A549 (cell line): ENCODE measurements at regions not wholly inside any gene's neighbourhood (a gene's known extent, or its start where the extent isn't known, plus 50 kb on each side); places are given as distances from the start of the nearest gene placed in this dataset.
"Not testable (repeated sequence)": the region's sequence is repeated elsewhere in the genome, so short reads cannot be mapped to it uniquely, and the experiment has no call there.

Experiments used
- ATAC-seq, 2 experiments: fragments of 200-7000 bp in 1 of 2; fragments of >200 bp in 1 of 2; cut with Nextera tagmentation in 1 of 2; cut with Tn5 transposase in 1 of 2; 3 replicates each; pipeline versions ENCODE4 v1.8.0 to v1.9.1; 2018 to 2020; ENCODE audit warnings: mild to moderate bottlenecking in 1 of 2, moderate library complexity in 1 of 2
- CTCF ChIA-PET: fragments of 300-600 bp; sonication (Branson Sonifier 250); formaldehyde crosslinking; extraction: SDS; loops from one replicate; lab custom pipeline; 2021; ENCODE audit warnings: antibody characterized with exemption, inconsistent platforms; lab: Yijun Ruan, JAX
- POLR2A ChIA-PET: fragments of 350-600 bp; formaldehyde crosslinking; extraction: SDS; loops from one replicate; lab custom pipeline; 2021; ENCODE audit warnings: antibody characterized with exemption, inconsistent platforms; lab: Yijun Ruan, JAX
- DNase-seq, 2 experiments: peaks; one replicate each; pipeline versions ENCODE4 v3.0.0 to v3.0.0-alpha.2; 2011 to 2016; ENCODE audit warnings: low read depth in 1 of 2, low spot score in 1 of 2
- FAIRE-seq: peaks from 2 replicates; lab custom pipeline; 2011; peaks lifted over from hg19 to GRCh38; lab: Jason Lieb, UNC
- H3K27ac ChIP-seq, 2 experiments: fragments of >200 bp; sonication (Bioruptor Twin); formaldehyde crosslinking; 3 replicates each; pipeline ENCODE4 v1.5.1; 2016 to 2017
- H3K4me1 ChIP-seq: fragments of >200 bp; sonication (Bioruptor Twin); formaldehyde crosslinking; 3 replicates; pipeline ENCODE4 v1.6.1; 2016
- H3K4me2 ChIP-seq: fragments of >200 bp; sonication (Bioruptor Twin); formaldehyde crosslinking; 3 replicates; pipeline ENCODE4 v1.6.1; 2016
- H3K4me3 ChIP-seq: fragments of >200 bp; sonication (Bioruptor Twin); formaldehyde crosslinking; 3 replicates; pipeline ENCODE4 v1.5.1; 2016
- H3K9me3 ChIP-seq: fragments of >200 bp; sonication (Bioruptor Twin); formaldehyde crosslinking; 3 replicates; pipeline ENCODE4 v1.6.1; 2016
- ATOH8 ChIP-seq: fragments of 250-450 bp; sonication (Bioruptor Pico); IDR thresholded peaks from 2 replicates; pipeline ENCODE4 v1.5.0; 2020; ENCODE audit warnings: low read depth, mild to moderate bottlenecking, moderate library complexity
- BHLHE40 ChIP-seq: IDR thresholded peaks from 2 replicates; pipeline ENCODE4 v1.6.1; 2012; ENCODE audit warnings: low read depth, low read length, inconsistent platforms
- CBX2 ChIP-seq: fragments of 200-600 bp; sonication (generic); IDR thresholded peaks from 2 replicates; pipeline ENCODE4 v1.6.1; 2016; ENCODE audit warnings: low read depth, mild to moderate bottlenecking, borderline replicate concordance
- CHD2 ChIP-seq: fragments of 150-350 bp; IDR thresholded peaks from 2 replicates; pipeline ENCODE4 v1.6.1; 2014; ENCODE audit warnings: low read length; ENCODE audit not compliant: partially characterized antibody
- EHF ChIP-seq: fragments of 250-450 bp; sonication (Bioruptor Pico); IDR thresholded peaks from 2 replicates; pipeline ENCODE4 v1.5.0; 2020; ENCODE audit warnings: mild to moderate bottlenecking
- FOSL2 ChIP-seq, 2 experiments: fragments of 450-650 bp in 1 of 2; fragments of >200 bp in 1 of 2; sonication (Bioruptor Twin) in 1 of 2; formaldehyde crosslinking; IDR thresholded peaks; 2 replicates each; pipeline versions ENCODE4 v1.5.0 to v1.6.1; 2016 to 2020; ENCODE audit warnings: mild to moderate bottlenecking in 1 of 2, moderate library complexity in 1 of 2
- FOXS1 ChIP-seq: fragments of 250-450 bp; sonication (Bioruptor Pico); IDR thresholded peaks from 2 replicates; pipeline ENCODE4 v1.5.0; 2020; ENCODE audit warnings: mild to moderate bottlenecking, moderate library complexity
- HOXB13 ChIP-seq: fragments of 250-450 bp; sonication (Bioruptor Pico); IDR thresholded peaks from 2 replicates; pipeline ENCODE4 v1.5.0; 2020; ENCODE audit warnings: low read depth, mild to moderate bottlenecking, moderate library complexity
- JUNB ChIP-seq: fragments of >200 bp; sonication (Bioruptor Twin); formaldehyde crosslinking; IDR thresholded peaks from 2 replicates; pipeline ENCODE4 v1.6.1; 2016
- NFE2L2 ChIP-seq: fragments of 150-350 bp; conservative IDR thresholded peaks from 2 replicates; pipeline ENCODE4 v1.6.1; 2014; ENCODE audit warnings: low read length
- NR3C1 ChIP-seq: fragments of >200 bp; sonication (Bioruptor Twin); formaldehyde crosslinking; IDR thresholded peaks from 3 replicates; pipeline ENCODE4 v1.6.1; 2017
- PBX3 ChIP-seq: IDR thresholded peaks from 2 replicates; pipeline ENCODE4 v1.6.1; 2012
- POLR2A ChIP-seq: IDR thresholded peaks from 2 replicates; pipeline ENCODE4 v1.6.1; 2012; ENCODE audit warnings: mild to moderate bottlenecking, low read length
- RCOR1 ChIP-seq: fragments of 150-350 bp; IDR thresholded peaks from 2 replicates; pipeline ENCODE4 v1.6.1; 2014; ENCODE audit warnings: antibody characterized with exemption, low read length, low read depth
- TFCP2L1 ChIP-seq: fragments of 250-450 bp; sonication (Bioruptor Pico); IDR thresholded peaks from 2 replicates; pipeline ENCODE4 v1.5.0; 2021; ENCODE audit warnings: mild to moderate bottlenecking
- USF2 ChIP-seq: fragments of 450-650 bp; IDR thresholded peaks from 2 replicates; pipeline ENCODE4 v1.6.1; 2014; ENCODE audit warnings: antibody characterized with exemption
- ZSCAN20 ChIP-seq: fragments of 250-450 bp; sonication (Bioruptor Pico); IDR thresholded peaks from 2 replicates; pipeline ENCODE4 v1.8.0; 2022; ENCODE audit warnings: mild to moderate bottlenecking, moderate library complexity
- WGBS: methylation state at CpG from one replicate; pipeline ENCODE4 v1.1.6; 2017; ENCODE audit errors: missing lambda C conversion rate; 5-methylcytosine and 5-hydroxymethylcytosine counted together

- Histone ChIP-seq H3K4me3 (no peak overlapping the region), H3K4me2 (no peak overlapping the region), H3K27ac (no peak overlapping the region), H3K4me1 (peaks cover 13% of the 10 kb centered on the region), H3K9me3 (no peaks in the 10 kb centered on the region)
- DNase-seq = no peak
- ATAC-seq = no peak
- ChIA-PET CTCF (interaction anchor here (0.7 to 1.1 kb wide), 2 partner anchors 29 to 94 kb away, joined by 3 read pairs; no protein-coding TSS in a partner anchor), POLR2A (no interaction called here)
- no peak for TF ChIP-seq FOSL2 (IDR thresholded peaks at IDR 0.05)
- no peak for TF ChIP-seq FOSL2 (CRISPR knock-in tag; IDR thresholded peaks at IDR 0.05)
- TF ChIP-seq EHF = no peak
- no peak for TF ChIP-seq PBX3
- no peak for TF ChIP-seq NFE2L2
- TF ChIP-seq ZSCAN20 (CRISPR knock-in tag) = no peak
- no peak for TF ChIP-seq POLR2A
- TF ChIP-seq TFCP2L1 (CRISPR knock-in tag) = no peak
- TF ChIP-seq HOXB13 (CRISPR knock-in tag) = no peak
- TF ChIP-seq BHLHE40 = no peak
- TF ChIP-seq JUNB = no peak
- no peak for TF ChIP-seq CBX2
- no peak for FAIRE-seq
- WGBS = 90% methylated on average over 9 of the region's 9 CpGs
Observed at GRCh38 chr20:52034581-52034980, 157.0 kb downstream of the ZFP64 start.

GRCh38 chr20:52033313-52033712, 158.3 kb downstream of the ZFP64 start:
- Histone ChIP-seq H3K9me3 (no peaks in the 10 kb centered on the region), H3K4me2 (no peak overlapping the region), H3K4me1 (peaks cover 13% of the 10 kb centered on the region), H3K4me3 (no peak overlapping the region)
- FAIRE-seq (no peak), ATAC-seq (peak in 1 of 2 experiments; percentile 46; a peak in 2 of 6 replicates), DNase-seq (no peak)
- POLR2A ChIA-PET = no interaction called here
- 93% methylated on average over 5 of the region's 5 CpGs for WGBS
- TF ChIP-seq FOXS1 (no peak), ATOH8 (no peak), NR3C1 (no peak), PBX3 (no peak), RCOR1 (no peak), CHD2 (no peak), USF2 (peak; percentile 36; the same call in 1 of the 2 replicates)
- TF ChIP-seq, all 56 proteins: peak for 1
- CTCF ChIA-PET = no interaction called here
- no peak overlapping the region for H3K27ac ChIP-seq

- Histone ChIP-seq H3K4me2 (peak overlapping the region; percentile 63), H3K4me1 (peaks cover 13% of the 10 kb centered on the region), H3K27ac (peak overlapping the region; percentile 59 to 80; a peak in 5 of 6 replicates)
- not testable (repeated sequence) for H3K4me3 ChIP-seq, H3K9me3 ChIP-seq, DNase-seq, FAIRE-seq, ATAC-seq
- WGBS = 89% methylated on average over 7 of the region's 7 CpGs
- ChIA-PET CTCF (interaction anchor here (0.6 to 1.2 kb wide), 4 partner anchors 14 to 666 kb away, joined by 3 to 4 read pairs (median 4); no protein-coding TSS in a partner anchor), POLR2A (interaction anchor here (0.9 kb wide), 1 partner anchor 47 kb away, joined by 3 read pairs; no protein-coding TSS in a partner anchor)
Observed at GRCh38 chr20:52032304-52032683, 159.3 kb downstream of the ZFP64 start.
